SU-DHL-6 (cell line): ENCODE measurements at regions not wholly inside any gene's neighbourhood (a gene's known extent, or its start where the extent isn't known, plus 50 kb on each side); places are given as distances from the start of the nearest gene placed in this dataset.

Experiments
- H2AFZ ChIP-seq: fragments of 200-600 bp; sonication (generic); 2 replicates; pipeline ENCODE4 v1.6.1; 2014; ENCODE audit warnings: low read depth, mild to moderate bottlenecking, moderate library complexity, mixed read lengths, antibody characterized with exemption, low read length; ENCODE audit not compliant: severe bottlenecking
- H3F3A ChIP-seq: fragments of 200-600 bp; shearing (Covaris generic); 2 replicates; pipeline ENCODE4 v1.6.0; 2016; ENCODE audit warnings: antibody characterized with exemption, mild to moderate bottlenecking; ENCODE audit not compliant: insufficient read depth
- H3K27ac ChIP-seq: fragments of 200-600 bp; sonication (generic); 2 replicates; pipeline ENCODE4 v1.5.1; 2016; ENCODE audit warnings: low read depth, mild to moderate bottlenecking, low read length, moderate library complexity, mixed read lengths
- H3K27me3 ChIP-seq: fragments of 200-600 bp; sonication (generic), shearing (Covaris generic); 2 replicates; pipeline ENCODE4 v1.6.0; 2014; ENCODE audit warnings: mild to moderate bottlenecking, low read length
- H3K36me3 ChIP-seq: fragments of 200-600 bp; sonication (generic); 2 replicates; pipeline ENCODE4 v1.6.1; 2014; ENCODE audit warnings: mild to moderate bottlenecking, low read length, mixed read lengths
- H3K4me2 ChIP-seq: fragments of 300-600, 200-600 bp; shearing (Covaris generic), sonication (generic); 2 replicates; pipeline ENCODE4 v1.6.0; 2014; ENCODE audit warnings: low read length, low read depth, mild to moderate bottlenecking; ENCODE audit not compliant: poor library complexity, severe bottlenecking
- H3K4me3 ChIP-seq: fragments of 200-600 bp; sonication (generic); 2 replicates; pipeline ENCODE4 v1.5.1; 2014; ENCODE audit warnings: antibody characterized with exemption, low read length, mild to moderate bottlenecking, mixed read lengths; ENCODE audit not compliant: insufficient read depth, poor library complexity, severe bottlenecking
- H3K79me2 ChIP-seq: fragments of 200-600 bp; sonication (generic); 2 replicates; pipeline ENCODE4 v1.6.1; 2014; ENCODE audit warnings: mild to moderate bottlenecking, low read length, moderate library complexity; ENCODE audit not compliant: insufficient read depth
- H3K9ac ChIP-seq: fragments of 200-600 bp; sonication (generic); 2 replicates; pipeline ENCODE4 v1.7.0; 2014; ENCODE audit warnings: mild to moderate bottlenecking, low read length
- H3K9me2 ChIP-seq: fragments of 200-600 bp; sonication (generic); replicated peaks from 2 replicates; pipeline ENCODE4 v1.6.1; 2014; ENCODE audit warnings: low read length; ENCODE audit not compliant: insufficient read depth
- H3K9me3 ChIP-seq: fragments of 200-600 bp; sonication (generic); 2 replicates; pipeline ENCODE4 v1.6.1; 2014; ENCODE audit warnings: low read length, mixed read lengths; ENCODE audit not compliant: insufficient read depth
- H4K20me1 ChIP-seq: fragments of 200-600 bp; sonication (generic); 2 replicates; pipeline ENCODE4 v1.6.1; 2014; ENCODE audit warnings: low read depth, mild to moderate bottlenecking, antibody characterized with exemption, low read length, moderate library complexity, mixed read lengths
- CTCF ChIP-seq: fragments of 200-600 bp; sonication (generic); IDR thresholded peaks from one replicate; pipeline ENCODE4 v1.5.1; 2017; ENCODE audit warnings: antibody characterized with exemption, mild to moderate bottlenecking, low read length, moderate library complexity; ENCODE audit not compliant: insufficient read depth, poor library complexity, severe bottlenecking
- EZH2phosphoT487 ChIP-seq: fragments of 200-600 bp; sonication (generic), shearing (Covaris generic); conservative IDR thresholded peaks from 2 replicates; pipeline ENCODE4 v1.6.1; 2018; ENCODE audit warnings: mild to moderate bottlenecking, antibody characterized with exemption, low read length, moderate library complexity, mixed read lengths

- Histone ChIP-seq H3K4me2 (no peak overlapping the region), H3K9ac (no peak overlapping the region), H3K4me3 (no peak overlapping the region), H3K27ac (no peak overlapping the region), H3K9me3 (no peaks in the 10 kb centered on the region), H2AFZ (no peak overlapping the region), H3K27me3 (no peaks in the 10 kb centered on the region), H3F3A (no peaks in the 10 kb centered on the region), H4K20me1 (no peaks in the 10 kb centered on the region), H3K36me3 (no peaks in the 10 kb centered on the region), H3K79me2 (no peaks in the 10 kb centered on the region), H3K9me2 (no peaks in the 10 kb centered on the region)
- no peak for TF ChIP-seq EZH2phosphoT487
- TF ChIP-seq CTCF = no peak
Measured at GRCh38 chr15:93389211-93389610, 300.2 kb upstream of the RGMA start.

GRCh38 chr15:93384886-93385285 lies 295.9 kb upstream of the RGMA start:
- H3K36me3 ChIP-seq = no peaks in the 10 kb centered on the region
- no peak overlapping the region for H3K4me2 ChIP-seq
- H3K9ac ChIP-seq = no peak overlapping the region
- H4K20me1 ChIP-seq = no peaks in the 10 kb centered on the region
- no peak overlapping the region for H3K4me3 ChIP-seq
- TF ChIP-seq EZH2phosphoT487 = no peak
- no peak for TF ChIP-seq CTCF
- H3K27me3 ChIP-seq = no peaks in the 10 kb centered on the region
- no peaks in the 10 kb centered on the region for H3K79me2 ChIP-seq
- no peaks in the 10 kb centered on the region for H3K9me2 ChIP-seq
- H2AFZ ChIP-seq = no peak overlapping the region
- no peaks in the 10 kb centered on the region for H3K9me3 ChIP-seq
- H3F3A ChIP-seq = no peaks in the 10 kb centered on the region
- no peak overlapping the region for H3K27ac ChIP-seq

GRCh38 chr15:93382200-93382820 lies 293.3 kb upstream of the RGMA start:
- Histone ChIP-seq H4K20me1 (no peaks in the 10 kb centered on the region), H3K27me3 (no peaks in the 10 kb centered on the region), H3F3A (no peaks in the 10 kb centered on the region), H3K36me3 (no peaks in the 10 kb centered on the region), H3K9ac (no peak overlapping the region), H3K79me2 (no peaks in the 10 kb centered on the region), H2AFZ (no peak overlapping the region), H3K9me3 (no peaks in the 10 kb centered on the region), H3K9me2 (no peaks in the 10 kb centered on the region), H3K4me3 (no peak overlapping the region), H3K27ac (no peak overlapping the region), H3K4me2 (no peak overlapping the region)
- TF ChIP-seq CTCF = no peak
- no peak for TF ChIP-seq EZH2phosphoT487
